Chondrocyte (in vitro differentiated cells): ENCODE measurements at regions not wholly inside any gene's neighbourhood (a gene's known extent, or its start where the extent isn't known, plus 50 kb on each side); places are given as distances from the start of the nearest gene placed in this dataset.

Source experiments
- DNase-seq: peaks from one replicate; pipeline ENCODE4 v3.0.0; 2021; ENCODE audit warnings: mixed read lengths, low spot score
- H3K27ac Mint-ChIP-seq: one replicate; pipeline ENCODE4 v1.8.0; 2021; ENCODE audit warnings: mild to moderate bottlenecking, moderate library complexity, mixed read lengths; ENCODE audit not compliant: unreplicated experiment
- H3K27me3 Mint-ChIP-seq: 2 replicates; pipeline ENCODE4 v1.8.0; 2021; ENCODE audit warnings: low read depth, mixed read lengths
- H3K36me3 Mint-ChIP-seq: 2 replicates; pipeline ENCODE4 v1.8.0; 2021; ENCODE audit warnings: low read depth, mixed read lengths
- H3K4me1 Mint-ChIP-seq: 2 replicates; pipeline ENCODE4 v1.8.0; 2021; ENCODE audit warnings: low read depth, mild to moderate bottlenecking, mixed read lengths
- H3K4me3 Mint-ChIP-seq: one replicate; pipeline ENCODE4 v1.8.0; 2021; ENCODE audit warnings: mild to moderate bottlenecking, moderate library complexity, mixed read lengths; ENCODE audit not compliant: unreplicated experiment
- H3K9me3 Mint-ChIP-seq: 2 replicates; pipeline ENCODE4 v1.8.0; 2021; ENCODE audit warnings: low read depth, mixed read lengths
- TF ChIP-seq, protein P1 (sequence below): fragments of 200-600 bp; sonication (generic); IDR thresholded peaks from 2 replicates; pipeline ENCODE4 v1.5.0; 2021; ENCODE audit warnings: antibody characterized with exemption, mild to moderate bottlenecking, moderate library complexity

DNA sequence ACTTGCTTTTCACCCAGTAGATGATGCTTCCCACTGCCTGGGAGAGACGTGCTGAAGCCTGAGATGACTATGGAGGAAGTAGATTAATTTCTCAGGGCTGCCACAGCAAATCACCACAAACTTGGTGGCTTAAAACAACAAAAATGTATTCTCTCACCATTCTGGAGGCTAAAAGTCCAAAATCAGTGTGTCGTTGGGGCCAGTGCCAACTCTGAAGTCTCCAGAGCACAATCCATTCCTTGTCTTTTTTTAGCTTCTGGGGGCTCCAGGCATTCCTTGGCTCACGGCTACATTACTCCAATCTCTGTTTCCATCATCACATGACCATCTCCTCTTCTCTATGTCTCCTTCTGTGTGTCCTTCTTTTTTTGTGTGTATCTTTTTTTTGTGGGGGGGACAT, 105.8 kb upstream of the C1QTNF7 start:
- Mint-ChIP-seq H3K4me3 (no peak overlapping the region), H3K27ac (no peak overlapping the region), H3K36me3 (no peaks in the 10 kb centered on the region), H3K9me3 (peaks cover 6% of the 10 kb centered on the region), H3K27me3 (no peaks in the 10 kb centered on the region), H3K4me1 (peaks cover 15% of the 10 kb centered on the region)
- TF ChIP-seq, protein P1, sequence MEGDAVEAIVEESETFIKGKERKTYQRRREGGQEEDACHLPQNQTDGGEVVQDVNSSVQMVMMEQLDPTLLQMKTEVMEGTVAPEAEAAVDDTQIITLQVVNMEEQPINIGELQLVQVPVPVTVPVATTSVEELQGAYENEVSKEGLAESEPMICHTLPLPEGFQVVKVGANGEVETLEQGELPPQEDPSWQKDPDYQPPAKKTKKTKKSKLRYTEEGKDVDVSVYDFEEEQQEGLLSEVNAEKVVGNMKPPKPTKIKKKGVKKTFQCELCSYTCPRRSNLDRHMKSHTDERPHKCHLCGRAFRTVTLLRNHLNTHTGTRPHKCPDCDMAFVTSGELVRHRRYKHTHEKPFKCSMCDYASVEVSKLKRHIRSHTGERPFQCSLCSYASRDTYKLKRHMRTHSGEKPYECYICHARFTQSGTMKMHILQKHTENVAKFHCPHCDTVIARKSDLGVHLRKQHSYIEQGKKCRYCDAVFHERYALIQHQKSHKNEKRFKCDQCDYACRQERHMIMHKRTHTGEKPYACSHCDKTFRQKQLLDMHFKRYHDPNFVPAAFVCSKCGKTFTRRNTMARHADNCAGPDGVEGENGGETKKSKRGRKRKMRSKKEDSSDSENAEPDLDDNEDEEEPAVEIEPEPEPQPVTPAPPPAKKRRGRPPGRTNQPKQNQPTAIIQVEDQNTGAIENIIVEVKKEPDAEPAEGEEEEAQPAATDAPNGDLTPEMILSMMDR: no peak
- DNase-seq: no peak

DNA sequence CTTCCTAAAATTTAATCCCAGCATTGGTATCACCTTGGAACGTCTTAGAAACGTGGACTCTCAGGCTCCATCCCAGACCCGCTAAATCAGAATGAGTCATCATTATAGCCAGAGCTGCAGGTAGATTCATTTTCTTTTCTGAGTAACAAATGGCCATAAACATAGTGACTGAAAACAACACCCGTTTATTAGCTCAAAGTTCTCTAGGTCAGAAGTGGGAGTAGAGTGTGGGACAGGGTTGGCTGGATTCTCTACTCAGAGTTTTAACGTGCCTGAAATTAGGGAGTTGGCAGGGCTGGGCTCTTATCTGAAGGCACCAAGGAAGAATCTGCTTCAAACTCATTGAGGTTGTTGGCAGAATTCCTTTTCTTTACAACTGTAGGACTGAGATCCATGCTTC, 101.8 kb upstream of the C1QTNF7 start:
- Mint-ChIP-seq H3K27ac (no peak overlapping the region), H3K36me3 (no peaks in the 10 kb centered on the region), H3K4me1 (peaks cover 22% of the 10 kb centered on the region), H3K27me3 (no peaks in the 10 kb centered on the region), H3K9me3 (peaks cover 8% of the 10 kb centered on the region), H3K4me3 (no peak overlapping the region)
- DNase-seq: no peak
- TF ChIP-seq, protein P1: no peak

DNA sequence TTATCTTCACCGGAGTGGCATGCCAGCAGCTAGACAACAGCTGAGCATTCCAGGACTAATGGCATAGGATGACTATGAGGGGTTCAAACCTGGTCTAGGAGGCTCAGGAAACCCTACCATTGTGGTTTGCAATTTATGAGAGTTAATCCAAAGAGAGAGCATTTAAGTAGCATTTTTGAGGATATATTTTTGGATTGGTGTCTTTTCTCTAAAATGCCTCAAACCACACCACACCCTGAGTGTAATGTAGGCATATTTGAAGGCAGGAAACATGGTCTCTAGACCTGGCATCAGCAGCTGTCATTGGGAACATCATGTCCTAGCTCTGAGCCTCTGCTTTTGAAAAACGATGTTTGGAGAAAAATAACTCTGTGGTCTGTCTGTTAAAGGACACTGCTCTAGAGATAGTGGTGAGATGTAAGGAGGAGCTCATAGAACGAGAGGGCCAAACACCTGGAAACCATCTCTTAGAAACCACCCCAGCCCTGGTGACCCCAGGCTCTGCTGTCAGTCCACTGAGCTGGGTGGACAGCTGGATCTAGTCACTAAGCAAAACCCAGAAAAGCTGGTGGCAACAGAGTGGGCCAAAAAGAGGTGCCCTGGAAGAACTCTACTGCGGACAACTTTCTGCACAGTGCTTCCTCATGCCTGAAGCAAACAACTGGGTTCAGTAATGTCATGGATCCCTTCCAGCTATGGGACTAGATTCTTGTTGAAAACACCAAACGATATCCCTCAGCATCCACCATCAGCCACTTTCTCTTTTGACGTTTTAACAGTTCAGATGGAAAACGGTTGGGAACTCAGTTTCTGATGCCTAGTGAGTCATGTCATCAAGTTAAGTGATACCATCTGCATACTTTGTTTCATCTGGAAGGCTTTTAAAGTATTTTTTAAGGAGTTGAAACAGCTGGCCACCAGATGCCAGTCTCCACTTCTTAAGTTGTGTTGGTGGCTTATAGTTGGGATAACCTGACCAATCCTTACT, 100.2 kb upstream of the C1QTNF7 start:
- TF ChIP-seq, protein P1: peak; percentile 70
- no peak overlapping the region for H3K27ac Mint-ChIP-seq
- no peaks in the 10 kb centered on the region for H3K27me3 Mint-ChIP-seq
- no peaks in the 10 kb centered on the region for H3K36me3 Mint-ChIP-seq
- no peak overlapping the region for H3K4me3 Mint-ChIP-seq
- no peak for DNase-seq
- H3K9me3 Mint-ChIP-seq: peaks cover 8% of the 10 kb centered on the region
- H3K4me1 Mint-ChIP-seq: peaks cover 14% of the 10 kb centered on the region

DNA sequence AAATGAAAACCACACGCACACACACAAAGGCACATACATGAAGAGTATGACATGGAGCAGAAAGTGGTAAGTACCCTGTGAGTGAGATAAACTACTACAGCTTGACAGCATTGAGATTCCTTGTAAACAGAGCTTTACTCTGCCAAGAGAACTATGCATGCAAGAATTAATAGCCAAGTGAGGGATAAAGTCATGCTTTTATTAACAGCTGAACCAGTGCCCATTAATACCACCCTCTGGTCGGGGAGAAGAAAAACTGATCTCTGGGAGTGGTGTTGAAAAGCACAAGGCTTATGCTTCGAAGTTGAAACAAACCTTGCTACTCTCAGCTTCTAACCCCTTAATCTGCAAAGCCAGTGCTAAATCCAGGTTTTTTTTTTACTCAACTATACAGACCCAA, 95.9 kb upstream of the C1QTNF7 start:
- Mint-ChIP-seq H3K4me1 (peaks cover 21% of the 10 kb centered on the region), H3K36me3 (no peaks in the 10 kb centered on the region), H3K4me3 (no peak overlapping the region), H3K9me3 (peaks cover 2% of the 10 kb centered on the region), H3K27ac (no peak overlapping the region), H3K27me3 (no peaks in the 10 kb centered on the region)
- no peak for DNase-seq
- TF ChIP-seq, protein P1: no peak

DNA sequence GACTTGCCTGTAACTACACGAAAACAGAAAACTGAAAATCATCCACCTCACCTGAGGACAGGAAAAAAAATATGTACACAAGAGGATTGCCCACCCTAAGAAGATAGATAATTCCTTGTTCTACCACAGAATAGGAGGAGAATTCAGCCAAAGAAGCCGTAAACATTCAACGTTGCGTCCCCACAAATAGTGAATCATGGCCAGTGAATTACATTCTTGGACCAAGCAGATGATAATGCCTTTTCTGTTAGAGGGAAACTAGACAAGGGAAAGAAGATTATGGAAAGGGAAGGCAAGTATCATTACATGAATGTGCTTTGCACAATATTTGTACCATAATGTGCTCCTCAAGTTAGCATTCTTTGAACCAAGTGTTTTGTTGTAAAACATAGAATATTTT, 95.5 kb upstream of the C1QTNF7 start:
- H3K36me3 Mint-ChIP-seq: no peaks in the 10 kb centered on the region
- no peaks in the 10 kb centered on the region for H3K27me3 Mint-ChIP-seq
- no peak overlapping the region for H3K27ac Mint-ChIP-seq
- peaks cover 18% of the 10 kb centered on the region for H3K4me1 Mint-ChIP-seq
- no peak for DNase-seq
- H3K9me3 Mint-ChIP-seq: no peaks in the 10 kb centered on the region
- TF ChIP-seq, protein P1: no peak
- no peak overlapping the region for H3K4me3 Mint-ChIP-seq
